ENCODE measurements at regions not wholly inside any gene's neighbourhood (a gene's known extent, or its start where the extent isn't known, plus 50 kb on each side); places are given as distances from the start of the nearest gene placed in this dataset.
A peak's percentile ranks its signal among the peaks of the same experiment; 100 is the strongest.

DNA sequence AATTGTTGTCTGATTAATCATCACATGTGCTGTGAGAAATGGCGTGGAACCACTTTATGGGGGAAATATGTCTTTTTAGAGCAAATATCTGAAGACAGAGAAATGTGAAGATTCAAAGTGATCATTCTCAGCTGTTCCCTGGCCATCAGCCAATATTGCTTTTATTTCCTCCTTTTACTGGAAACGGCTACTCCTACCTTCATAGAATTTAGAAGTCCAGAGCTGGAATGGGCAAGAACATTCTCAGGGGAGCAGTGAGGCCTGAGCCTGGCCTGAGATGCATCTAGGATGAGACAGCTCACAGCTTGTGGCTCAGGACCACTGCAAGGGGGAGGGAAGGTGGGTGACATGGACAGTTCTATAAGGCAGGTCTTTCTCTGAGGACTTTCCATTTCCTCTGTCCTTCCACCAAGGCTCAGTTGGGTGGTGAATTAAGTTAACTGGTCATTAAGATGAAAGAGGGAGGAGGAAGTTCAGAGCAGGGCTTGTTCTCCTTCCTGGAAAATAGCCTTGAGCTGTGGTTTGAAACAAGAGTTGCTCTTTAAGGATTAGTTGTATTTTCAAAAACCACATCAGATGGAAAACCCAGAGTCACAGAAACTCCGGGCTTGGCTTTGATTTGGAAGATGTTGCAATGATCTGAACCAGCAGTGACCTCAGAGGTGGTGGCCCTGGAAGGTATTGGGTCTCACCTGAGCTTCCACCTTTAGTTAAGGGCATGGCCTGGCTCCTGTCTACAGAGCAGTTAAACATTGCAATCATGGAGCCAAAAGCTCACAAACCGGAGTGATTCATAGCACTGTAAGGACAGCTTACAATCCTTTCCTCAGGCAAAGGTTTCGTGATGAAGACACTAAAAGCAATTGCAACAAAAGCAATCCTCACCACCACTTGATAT lies 144.3 kb downstream of the VAPA start:
- peak; percentile 64 for DNase-seq (ENCODE audit: low spot score)

DNA sequence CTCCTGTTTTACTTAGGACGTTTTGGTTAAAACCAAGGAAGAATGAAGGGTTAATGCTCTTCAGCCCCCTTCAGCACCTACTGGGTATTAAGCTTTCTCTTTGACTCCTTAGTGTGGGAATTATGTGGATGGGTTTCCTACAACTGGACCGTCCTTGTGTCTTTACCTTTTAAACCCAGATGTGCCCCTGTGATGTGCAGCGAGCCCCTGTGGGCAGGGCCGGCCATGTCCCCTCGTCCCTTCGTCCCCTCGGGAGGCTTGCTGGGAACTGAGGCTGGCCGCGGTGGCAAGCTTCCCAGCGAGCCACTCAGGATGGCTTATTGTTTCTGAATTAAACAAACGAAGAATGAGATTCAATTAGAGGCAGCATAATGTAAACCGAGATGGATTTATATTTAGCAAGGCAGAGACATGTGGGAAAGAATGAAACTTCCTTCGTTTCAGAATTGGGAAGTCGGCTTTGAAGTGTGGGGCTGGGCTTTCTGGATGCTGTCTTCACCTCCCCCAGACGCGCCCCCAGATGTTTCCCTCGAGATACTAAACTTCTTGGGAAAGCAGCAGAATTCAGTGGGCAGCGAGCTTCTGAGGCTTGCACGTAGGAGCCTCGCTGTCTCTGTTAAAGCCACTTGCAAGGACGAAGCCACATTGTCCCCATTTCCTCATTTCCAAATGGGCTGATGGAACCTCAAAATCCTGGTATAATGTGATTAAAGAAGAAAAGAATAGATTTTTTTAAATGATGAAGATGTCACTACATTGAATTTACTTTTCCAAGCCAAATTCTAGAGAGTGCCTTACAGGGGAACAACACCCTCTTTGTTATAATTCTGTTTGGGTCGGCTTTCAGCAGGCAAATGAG lies 146.0 kb downstream of the VAPA start:
- DNase-seq (ENCODE audit: low spot score) = no peak

DNA sequence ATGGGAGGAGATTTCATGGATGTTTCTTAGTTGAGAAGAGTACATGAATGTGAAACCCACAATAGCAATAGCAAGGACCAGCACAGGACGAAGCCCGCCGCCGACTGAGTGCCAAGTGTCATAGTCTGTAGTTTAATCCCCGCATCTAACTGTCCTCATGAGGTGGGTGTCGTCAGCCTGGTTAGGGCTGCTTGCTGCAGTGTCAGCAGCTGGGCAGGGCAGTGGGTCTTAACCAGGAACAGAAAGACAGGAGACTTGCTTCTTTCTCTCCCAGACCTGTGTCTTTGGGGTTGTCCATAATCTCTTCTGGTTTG lies 146.6 kb downstream of the VAPA start:
- no peak for DNase-seq (ENCODE audit: low spot score)

DNA sequence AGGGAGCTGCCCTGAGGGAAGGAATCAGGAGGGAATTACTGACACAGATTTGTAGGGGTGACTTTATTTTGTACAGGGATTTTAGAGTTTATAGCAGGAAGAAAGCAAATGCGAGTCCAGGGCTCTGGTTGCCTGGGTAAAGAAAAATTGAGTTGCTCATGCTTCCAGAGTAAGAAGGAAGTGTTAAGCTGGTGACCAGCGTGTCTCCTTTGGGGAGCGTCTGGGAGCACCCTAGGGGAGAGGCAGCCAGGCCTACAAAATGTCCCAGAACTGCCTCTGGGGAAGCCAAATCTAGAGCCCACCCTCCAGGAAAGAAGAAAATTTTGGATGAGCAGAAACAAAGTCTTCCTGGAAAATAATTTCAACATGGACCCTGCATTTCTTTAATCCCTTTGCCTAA lies 147.0 kb downstream of the VAPA start:
- no peak for DNase-seq (ENCODE audit: low spot score)

DNA sequence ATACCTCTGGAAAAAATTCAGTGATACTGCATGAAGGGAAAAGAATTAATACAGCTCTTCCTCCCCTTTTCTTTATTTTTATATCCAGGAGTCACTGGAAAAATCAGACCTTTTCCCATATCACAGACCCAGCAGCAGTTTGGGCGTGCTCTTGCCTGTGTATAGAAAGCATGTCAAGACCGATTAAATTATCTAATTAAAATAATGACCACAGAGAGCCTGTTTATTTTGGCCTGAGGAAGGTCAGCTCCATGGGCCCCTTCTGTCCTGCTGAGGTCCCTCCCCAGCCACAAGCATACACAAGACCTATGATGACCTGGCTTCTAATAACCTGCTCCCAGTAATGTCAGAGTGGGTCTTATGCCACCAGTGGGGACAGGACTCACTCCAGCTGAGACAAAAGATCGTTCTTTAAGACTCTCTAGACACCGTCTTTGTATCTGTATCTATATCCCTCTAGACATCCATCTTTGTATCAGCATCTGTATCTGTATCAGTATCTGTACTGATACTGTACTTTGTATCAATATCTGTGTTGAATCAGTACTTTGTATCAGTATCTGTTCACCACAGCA lies 147.8 kb downstream of the VAPA start:
- DNase-seq (ENCODE audit: low spot score) = no peak

DNA sequence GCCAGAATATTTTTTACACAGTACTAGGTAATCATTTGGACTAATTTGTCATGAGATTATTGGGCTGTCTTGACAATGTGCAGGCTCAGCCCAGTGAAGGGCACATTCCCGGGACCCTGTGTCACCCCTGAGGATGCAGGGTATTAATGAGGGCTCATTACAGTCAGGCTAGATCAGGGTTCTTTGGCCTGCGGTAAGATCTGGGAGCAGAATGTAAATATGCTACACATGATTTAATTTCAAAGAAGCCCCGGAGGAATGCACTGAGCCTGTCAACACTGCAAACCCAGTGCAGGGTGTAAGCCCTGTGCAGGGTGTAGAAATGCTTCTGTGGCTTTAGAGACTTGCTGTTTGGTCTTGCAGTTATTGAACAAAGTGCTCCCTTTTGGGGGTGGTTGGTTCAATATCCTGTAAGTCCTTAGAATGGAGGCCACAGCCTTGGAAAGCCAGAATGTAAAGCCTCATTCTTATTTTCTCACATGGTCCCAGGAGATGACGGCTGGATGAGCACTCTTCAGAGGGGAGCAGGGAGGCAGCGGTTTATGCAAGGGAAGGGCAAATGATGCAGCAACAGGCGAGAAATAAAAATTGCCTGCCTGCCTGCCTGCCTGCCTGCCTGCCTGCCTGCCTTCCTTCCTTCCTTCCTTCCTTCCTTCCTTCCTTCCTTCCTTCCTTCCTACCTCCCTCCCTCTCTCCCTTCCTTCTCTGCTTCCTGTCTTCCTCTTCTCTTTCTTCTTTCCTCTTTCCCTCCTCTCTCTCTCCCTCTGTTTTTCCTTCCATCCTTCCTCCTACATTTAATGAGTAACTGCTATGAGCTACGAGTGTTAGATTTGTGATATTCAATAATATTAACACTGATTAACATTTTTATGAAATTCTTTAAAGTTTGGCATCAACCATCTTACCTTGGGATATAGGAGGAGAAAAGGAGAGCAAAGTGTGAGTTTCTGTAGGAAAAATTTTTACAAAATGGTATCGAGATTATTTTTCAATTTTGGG lies 148.8 kb downstream of the VAPA start:
- peak; percentile 60 for DNase-seq (ENCODE audit: low spot score)

DNA sequence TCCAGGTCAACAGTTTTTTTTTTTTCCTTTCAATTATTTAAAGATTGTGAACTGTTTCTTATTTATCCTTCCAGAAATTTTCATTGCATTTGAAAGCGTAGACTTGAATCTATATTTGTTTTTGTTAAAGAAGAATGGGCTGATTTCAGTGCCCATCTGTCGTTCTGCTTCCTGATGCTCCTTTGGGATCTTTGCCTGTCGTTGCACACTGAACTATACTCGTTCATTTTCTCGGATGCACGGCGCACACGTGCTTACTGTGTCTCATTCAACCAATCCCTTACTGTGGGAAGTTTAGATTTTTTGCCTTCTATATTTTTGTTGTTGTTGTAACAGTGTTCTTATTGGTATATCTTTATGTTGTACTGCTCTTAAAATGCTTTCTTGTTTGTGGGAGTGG lies 149.7 kb downstream of the VAPA start:
- no peak for DNase-seq (ENCODE audit: low spot score)

DNA sequence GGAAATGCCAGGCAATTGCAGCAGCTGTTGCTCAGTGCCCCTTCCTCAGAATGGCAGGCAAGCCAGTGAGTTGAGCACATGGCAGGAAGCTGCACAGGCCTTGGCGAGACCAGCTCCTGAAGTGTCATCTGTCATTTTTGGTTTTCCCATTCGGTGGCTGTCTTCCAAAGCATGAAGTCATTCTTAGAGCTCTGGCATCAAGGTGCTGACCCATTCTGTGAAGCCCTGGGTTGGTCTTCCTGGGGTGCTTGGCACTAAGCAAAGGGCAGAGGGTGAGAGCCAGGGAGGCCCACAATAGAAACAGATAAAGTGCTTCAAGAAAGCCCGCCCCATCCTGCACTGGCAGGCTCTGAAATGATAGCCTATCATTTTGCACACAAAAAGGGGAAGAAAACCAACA lies 150.5 kb downstream of the VAPA start:
- no peak for DNase-seq (ENCODE audit: low spot score)

DNA sequence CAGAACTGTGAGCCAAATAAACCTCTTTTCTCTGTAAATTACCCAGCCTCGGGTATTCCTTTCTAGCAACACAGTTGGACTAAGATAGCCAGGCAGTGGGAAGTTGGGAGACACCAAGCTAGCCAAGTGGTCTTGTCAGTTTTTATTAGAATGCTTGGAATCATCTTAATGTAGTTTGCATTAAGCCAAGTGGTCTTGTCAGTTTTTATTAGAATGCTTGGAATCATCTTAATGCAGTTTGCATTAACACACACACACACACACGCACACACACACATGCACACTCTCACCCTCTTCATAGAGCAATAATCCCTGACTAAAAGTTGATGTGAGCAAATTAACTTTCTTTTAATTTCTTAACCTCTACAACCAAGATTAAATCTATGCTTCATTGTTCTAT lies 151.5 kb downstream of the VAPA start:
- DNase-seq (ENCODE audit: low spot score) = no peak

DNA sequence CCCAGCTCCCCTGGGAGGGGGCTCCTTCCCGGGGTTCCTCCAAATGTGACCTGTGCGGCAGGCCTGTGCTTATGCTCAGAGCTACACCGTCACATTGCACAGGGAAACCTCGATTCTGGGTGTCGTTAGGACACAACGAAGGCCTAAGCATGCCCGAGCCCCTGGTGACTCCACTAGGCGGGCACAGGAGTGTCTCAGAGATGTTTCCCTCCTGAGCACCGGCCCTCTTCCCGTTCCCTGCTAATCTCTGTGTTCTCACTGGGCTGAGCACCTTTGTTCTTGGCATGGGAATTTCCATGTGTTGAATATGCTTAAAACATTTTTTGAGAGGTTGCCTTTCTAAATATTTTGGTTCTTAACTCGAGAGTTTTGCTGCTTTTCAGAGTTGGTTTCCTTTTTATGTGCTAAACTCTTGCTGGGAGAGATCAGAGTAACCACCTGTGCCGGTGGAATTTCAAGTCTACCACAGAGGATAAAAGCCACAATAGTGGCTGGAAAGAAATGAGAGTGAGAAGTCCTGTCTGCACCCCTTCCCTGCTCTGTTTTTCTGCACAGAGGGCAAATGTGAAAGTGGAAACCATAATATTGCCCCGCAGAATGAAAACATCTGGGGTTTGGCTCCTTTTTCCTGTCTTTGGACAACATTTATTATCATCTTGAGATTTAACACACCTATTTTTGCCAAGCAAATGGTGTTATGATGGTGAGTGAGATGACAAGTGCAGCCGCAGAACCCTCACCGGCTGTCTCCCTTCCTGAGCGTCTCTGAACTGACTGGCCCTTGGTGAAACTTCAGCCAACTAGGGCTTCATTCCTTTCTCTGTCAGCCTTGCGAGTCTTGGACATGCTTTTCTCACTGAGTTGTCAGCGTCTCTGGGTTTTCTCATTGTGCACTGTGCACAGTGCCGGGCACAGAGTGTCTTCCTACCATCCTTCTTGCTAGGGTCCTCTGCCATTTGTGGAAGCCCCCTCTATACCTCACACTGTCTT lies 154.1 kb downstream of the VAPA start:
- DNase-seq (ENCODE audit: low spot score) = no peak

DNA sequence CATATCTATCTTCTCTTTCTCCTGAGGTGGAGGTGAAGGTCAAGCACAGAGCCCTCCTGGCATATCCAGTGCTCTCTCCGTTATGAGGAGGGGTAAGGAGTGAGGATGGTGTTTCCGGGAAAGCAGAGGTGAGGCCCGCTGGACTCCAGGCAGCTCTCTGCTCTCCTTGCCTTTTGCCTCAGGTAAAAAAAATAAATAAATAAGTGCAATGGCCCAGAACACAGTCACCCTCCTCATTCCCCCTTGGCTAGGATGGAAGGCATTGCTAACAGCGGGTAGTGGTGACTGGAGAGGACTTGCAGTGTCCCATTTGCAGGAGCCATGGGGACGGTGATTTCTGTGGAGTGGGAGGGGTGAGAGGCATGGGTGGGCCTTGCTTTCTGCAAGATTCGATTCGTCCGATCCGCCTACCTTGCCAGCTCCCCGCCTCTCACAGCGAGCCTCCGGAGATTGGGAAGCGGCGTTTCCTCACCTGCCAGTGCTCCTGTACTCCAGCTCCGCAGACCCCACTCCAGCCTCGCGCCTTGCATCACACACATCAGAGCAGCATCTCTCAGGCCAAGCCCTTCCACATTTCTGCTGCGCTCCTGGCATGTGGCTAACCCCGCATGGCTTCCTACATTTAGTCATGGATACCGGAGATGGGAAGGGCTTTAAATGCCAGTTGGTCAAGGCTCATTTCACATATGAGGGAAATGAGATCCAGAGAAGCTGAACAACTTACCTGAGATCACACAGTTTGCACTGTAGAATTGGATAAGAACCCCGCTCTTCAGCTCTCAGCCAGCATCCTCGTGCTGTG lies 155.2 kb downstream of the VAPA start:
- no peak for DNase-seq (ENCODE audit: low spot score)

DNA sequence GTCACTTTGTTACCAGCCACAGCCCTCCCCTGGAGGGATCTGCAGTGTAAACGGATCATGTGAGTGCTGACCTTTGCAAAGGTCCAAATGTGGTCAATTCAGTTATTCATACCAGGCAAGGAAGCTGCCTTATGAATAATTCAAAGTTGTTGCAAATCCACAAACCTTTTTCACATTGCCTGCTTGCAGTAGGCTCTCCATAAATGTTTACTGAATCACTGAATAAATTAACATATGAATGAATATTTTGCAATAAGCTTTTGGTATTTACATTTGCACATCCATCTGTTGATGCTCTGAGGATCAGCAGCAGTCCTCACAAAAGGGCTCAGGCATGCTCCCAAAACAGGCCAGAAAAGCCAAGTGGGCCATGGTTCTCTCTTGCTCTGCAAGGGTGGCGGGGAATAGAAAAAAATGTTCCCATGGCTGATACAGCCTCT lies 156.8 kb downstream of the VAPA start:
- no peak for DNase-seq (ENCODE audit: low spot score)

DNA sequence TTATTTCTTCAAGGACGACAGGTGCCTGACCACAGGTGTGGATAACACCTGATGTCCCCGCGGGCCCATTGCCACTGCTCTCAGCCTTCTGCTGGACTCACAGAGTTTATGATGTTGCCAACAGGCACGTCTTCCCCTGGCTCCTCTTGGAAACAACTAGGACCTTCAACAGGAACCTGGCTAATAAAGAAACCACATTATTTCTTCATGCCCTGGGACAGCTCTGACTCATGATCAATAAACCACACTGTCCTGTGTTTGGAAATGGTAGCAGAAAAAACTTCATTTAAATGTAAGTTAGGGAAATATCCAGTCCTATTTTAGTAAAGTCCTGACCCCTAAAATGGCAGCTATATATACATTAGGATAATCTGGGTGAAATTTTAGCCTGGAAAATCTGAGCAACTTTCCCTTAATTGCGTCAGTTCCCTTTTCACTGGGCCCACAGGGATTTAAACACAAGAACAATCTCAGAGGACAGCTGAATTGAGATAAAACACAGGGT lies 158.9 kb downstream of the VAPA start:
- DNase-seq (ENCODE audit: low spot score) = no peak

DNA sequence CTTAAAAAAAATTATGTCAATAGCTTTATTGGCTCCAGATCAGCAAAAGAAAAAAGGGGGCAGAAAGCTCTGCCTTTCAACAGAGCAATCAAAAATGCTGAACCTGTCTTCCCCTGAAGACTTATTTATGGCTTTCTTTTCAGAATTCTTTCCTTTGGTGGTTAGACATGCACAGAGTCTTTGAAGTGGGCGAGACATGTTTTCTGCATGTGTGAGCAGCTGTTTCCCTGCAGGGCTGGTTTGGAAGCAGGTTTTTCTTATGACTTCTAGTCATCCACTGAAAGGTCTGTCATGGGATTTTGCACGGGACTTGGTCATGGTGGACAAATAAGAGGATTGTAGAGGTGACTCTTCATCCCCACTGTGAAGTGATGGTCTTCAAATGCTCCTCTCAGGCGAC lies 160.3 kb downstream of the VAPA start:
- peak; percentile 46 for DNase-seq (ENCODE audit: low spot score)

DNA sequence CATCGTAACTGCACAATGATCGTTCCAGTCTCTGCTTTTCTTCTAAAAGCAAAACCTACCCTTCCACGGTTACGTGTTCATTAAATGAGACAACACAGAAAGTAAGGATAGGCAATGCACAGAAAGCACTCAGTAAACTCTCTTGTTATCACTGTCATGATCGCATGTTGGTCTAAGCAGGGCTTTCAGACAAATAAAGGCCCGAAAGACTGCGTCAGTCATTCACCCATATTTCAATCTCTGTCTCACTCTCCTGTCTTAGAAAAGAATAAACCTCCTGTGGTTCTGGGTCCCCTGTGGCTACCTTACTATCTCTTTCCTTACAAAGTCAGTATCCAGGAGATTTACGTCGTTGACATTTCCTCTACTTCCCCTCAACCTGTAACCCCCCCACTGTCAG lies 160.9 kb downstream of the VAPA start:
- no peak for DNase-seq (ENCODE audit: low spot score)

DNA sequence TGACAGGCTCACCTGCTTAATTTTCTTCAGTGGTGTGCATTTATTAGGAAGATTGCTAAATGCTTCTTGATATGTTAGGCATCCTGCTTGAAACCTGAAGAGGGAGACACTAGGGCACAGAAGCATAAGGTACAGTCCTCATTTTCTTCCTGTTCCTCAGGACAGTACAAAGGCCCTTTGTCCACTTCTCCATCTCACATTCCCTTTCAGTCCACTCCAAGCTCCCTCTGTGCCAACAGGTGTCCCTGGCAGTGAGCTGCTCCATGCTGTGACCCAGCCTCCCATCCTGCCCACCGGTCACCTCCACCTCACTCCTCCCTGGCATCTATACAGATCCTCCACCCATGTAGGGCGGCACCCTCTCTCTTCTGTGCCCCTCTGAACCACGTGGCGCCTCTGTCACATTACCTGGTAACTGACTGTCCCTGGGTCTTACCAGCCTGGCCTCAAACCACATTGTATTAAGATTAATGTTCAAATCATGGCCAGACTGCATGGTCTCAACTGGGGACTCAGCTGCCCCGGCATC lies 162.8 kb downstream of the VAPA start:
- DNase-seq (ENCODE audit: low spot score) = no peak

DNA sequence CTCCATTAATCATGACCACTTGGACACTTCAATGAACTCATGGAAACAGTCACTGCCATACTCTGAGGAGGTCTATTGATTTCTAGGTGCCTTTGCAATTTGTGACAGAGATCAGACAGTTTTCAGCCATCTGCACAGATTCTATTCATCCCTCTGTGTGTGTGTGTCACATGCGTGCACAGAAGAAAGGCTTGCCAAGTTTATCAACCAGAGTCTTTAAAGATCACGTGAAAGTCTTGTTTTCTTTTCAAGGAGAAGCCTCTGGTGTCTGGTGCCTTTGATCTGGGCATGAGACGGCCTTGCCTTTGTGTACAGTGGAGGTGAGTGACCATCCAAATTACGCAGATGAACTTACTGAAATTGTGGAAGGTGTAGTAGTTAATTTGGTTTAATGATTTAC lies 164.2 kb downstream of the VAPA start:
- no peak for DNase-seq (ENCODE audit: low spot score)

DNA sequence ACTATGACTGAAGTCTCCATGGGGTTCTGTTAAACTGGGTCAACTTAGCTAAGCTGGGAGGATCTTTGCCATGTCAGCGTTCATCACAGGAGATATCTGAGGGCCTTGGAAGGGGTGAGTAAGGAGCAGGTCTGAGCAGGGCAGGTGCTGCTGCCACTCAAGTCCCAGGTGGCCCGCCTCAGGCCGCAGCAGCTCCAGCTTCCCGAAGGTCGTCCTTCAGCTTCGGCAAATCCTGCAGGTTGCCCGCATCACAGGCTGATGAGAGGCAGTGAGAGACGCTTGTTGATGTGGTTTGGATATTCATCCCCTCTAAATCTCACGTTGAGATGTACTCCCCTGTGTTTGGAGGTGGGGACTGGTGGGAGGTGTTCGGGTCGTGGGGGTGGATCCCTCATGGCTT lies 166.6 kb downstream of the VAPA start:
- DNase-seq (ENCODE audit: low spot score) = no peak

DNA sequence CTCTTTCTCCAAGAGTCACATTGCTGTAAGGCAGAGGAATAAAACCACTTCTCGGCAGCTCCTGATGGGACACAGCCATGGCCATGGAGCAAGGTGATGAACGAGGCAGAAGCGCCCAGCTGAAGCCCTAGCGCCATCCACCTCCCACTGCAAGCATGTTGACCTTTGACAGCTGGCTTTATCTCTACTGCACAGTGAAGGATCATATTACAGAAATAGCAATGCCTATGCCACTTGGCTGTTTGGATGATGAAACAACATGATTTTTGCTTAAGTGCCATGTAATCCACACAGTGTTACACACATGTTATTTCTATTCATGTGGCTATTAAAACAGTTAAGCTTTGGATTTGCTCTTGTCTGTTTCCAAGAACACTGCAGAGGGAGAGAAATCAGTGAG lies 167.7 kb downstream of the VAPA start:
- peak; percentile 64 for DNase-seq (ENCODE audit: low spot score)
